ENCODE measurements at regions not wholly inside any gene's neighbourhood (a gene's known extent, or its start where the extent isn't known, plus 50 kb on each side); places are given as distances from the start of the nearest gene placed in this dataset.

DNA sequence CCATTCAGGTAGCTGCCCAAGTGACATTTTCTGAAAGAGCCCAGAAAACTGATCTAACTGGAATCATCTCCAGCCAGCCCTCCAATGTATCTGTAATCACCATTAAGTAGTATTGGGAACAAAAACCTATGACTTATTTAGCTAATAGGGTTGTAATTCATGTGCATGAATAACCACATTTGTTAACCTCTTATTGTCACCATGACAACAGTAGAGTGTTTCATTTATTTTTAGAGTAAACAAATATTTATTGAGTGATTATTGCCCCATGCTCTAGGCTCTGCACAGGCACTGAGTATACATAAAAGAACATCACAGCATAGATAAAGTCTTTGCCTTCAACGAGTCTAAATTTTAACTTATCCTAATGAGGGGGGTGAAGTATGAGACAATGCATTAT is 265.4 kb upstream of the UBE2E3 start:
- H3K9me3 ChIP-seq (ENCODE audit: control insufficient read depth, insufficient read depth, low read length), result no peaks in the 10 kb centered on the region
- no peaks in the 10 kb centered on the region for H3K27me3 ChIP-seq (ENCODE audit: control insufficient read depth, insufficient read depth, low read length)
- H3K36me3 ChIP-seq (ENCODE audit: control insufficient read depth, insufficient read depth, low read length), result no peaks in the 10 kb centered on the region
- no peaks in the 10 kb centered on the region for H3K4me1 ChIP-seq (ENCODE audit: control insufficient read depth, insufficient read depth, low read length)
- H3K4me3 ChIP-seq (ENCODE audit: low read depth, low read length), result no peak overlapping the region
- no peak overlapping the region for H3K27ac ChIP-seq (ENCODE audit: low read depth, low read length)
- no peak overlapping the region for H3K9ac ChIP-seq (ENCODE audit: low read depth, low read length)

DNA sequence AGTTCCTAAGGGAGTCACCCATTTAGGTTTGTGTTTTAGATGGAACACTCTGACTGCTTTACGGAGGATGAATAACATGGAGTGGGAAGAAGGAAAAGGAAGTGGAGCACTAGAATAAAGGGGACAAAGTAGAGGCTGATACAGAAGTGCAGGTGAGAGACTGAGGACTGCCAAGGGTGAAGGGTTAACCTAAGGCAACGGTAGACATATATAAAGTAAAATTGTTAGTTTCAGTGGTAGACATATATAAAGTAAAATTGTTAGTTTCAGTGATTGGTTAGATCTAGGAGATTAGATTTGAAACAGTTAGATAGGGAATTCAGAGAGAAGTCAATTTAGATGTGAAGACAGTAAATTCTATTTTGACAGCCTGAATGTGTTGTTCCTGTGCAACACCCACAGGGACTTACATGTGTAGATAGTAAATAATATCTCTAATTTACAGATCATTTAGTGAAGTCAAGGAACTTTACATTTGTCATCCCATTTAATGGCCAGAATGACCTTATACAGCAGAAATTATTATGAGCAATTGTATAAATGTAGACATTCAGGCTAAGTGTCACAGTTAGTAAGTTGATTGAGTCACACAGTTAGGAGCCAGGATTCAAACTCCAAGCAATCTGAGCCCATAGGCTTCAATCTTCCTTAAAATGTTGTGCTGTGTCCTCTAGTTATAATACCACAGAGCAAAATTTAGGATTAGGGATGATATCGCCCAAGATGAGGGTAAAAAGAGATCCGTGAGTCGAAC is 270.8 kb upstream of the UBE2E3 start:
- H3K27ac ChIP-seq (ENCODE audit: low read depth, low read length), result no peak overlapping the region
- H3K9ac ChIP-seq (ENCODE audit: low read depth, low read length), result no peak overlapping the region
- no peaks in the 10 kb centered on the region for H3K36me3 ChIP-seq (ENCODE audit: control insufficient read depth, insufficient read depth, low read length)
- H3K9me3 ChIP-seq (ENCODE audit: control insufficient read depth, insufficient read depth, low read length), result no peaks in the 10 kb centered on the region
- H3K4me3 ChIP-seq (ENCODE audit: low read depth, low read length), result no peak overlapping the region
- no peaks in the 10 kb centered on the region for H3K27me3 ChIP-seq (ENCODE audit: control insufficient read depth, insufficient read depth, low read length)
- 0 out of 2 replicates have a peak, but pooled peaks cover 8% of the 10 kb centered on the region for H3K4me1 ChIP-seq (ENCODE audit: control insufficient read depth, insufficient read depth, low read length)

DNA sequence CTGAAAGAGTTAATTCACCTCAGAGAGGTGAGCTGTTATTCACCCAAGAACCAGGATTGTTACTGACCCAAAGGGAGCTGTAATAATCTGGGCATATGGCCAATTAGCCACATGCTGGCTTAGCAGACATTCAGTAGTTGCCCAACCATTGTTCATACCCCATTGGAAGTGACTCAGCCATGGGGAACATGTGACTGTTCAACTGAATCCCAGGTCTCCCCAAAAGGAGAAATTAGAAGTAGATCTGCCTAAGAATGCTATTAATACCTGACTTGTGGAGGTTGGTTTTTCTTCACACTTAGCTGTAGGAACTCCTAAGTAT is 272.6 kb upstream of the UBE2E3 start:
- H3K9ac ChIP-seq (ENCODE audit: low read depth, low read length), result no peak overlapping the region
- no peaks in the 10 kb centered on the region for H3K36me3 ChIP-seq (ENCODE audit: control insufficient read depth, insufficient read depth, low read length)
- H3K27ac ChIP-seq (ENCODE audit: low read depth, low read length), result no peak overlapping the region
- no peak overlapping the region for H3K4me3 ChIP-seq (ENCODE audit: low read depth, low read length)
- H3K4me1 ChIP-seq (ENCODE audit: control insufficient read depth, insufficient read depth, low read length), result 0 out of 2 replicates have a peak, but pooled peaks cover 8% of the 10 kb centered on the region
- H3K27me3 ChIP-seq (ENCODE audit: control insufficient read depth, insufficient read depth, low read length), result no peaks in the 10 kb centered on the region
- no peaks in the 10 kb centered on the region for H3K9me3 ChIP-seq (ENCODE audit: control insufficient read depth, insufficient read depth, low read length)

DNA sequence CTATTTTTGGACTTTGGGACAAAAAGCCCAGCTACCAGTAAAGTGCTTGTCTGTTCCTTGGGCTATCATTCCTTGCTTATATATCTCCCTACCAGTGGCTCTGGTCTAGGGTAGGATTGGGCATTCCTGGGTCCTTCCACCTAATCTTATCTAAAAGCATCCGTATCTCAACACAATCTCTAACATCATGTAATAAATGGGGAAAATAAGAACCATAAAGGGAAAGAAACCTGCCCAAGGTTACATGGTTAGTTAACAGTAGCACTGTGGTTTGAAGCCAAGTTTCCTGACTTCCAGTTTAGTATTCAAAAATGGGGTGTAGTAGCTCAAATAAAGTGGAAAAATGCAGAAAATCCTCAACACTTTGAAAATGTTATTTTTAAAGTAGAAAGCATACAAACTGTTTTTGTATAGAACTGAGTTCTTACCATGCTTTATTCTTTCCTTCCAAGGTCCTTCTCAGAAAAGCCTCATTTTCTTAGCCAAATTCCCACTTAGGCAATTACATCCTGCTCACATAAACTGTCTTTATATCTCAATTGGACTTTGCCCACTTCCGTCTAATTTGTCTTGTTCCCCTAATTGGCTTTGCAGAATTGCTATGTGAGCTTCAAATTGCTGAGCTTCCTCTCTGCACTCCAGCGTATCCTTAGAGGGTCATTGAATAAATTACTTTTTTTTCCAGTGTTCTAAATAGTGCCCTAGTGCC is 273.1 kb upstream of the UBE2E3 start:
- Histone ChIP-seq H3K9me3 (ENCODE audit: control insufficient read depth, insufficient read depth, low read length) (no peaks in the 10 kb centered on the region), H3K27me3 (ENCODE audit: control insufficient read depth, insufficient read depth, low read length) (no peaks in the 10 kb centered on the region), H3K36me3 (ENCODE audit: control insufficient read depth, insufficient read depth, low read length) (no peaks in the 10 kb centered on the region), H3K4me1 (ENCODE audit: control insufficient read depth, insufficient read depth, low read length) (0 out of 2 replicates have a peak, but pooled peaks cover 8% of the 10 kb centered on the region), H3K27ac (ENCODE audit: low read depth, low read length) (no peak overlapping the region), H3K9ac (ENCODE audit: low read depth, low read length) (no peak overlapping the region), H3K4me3 (ENCODE audit: low read depth, low read length) (no peak overlapping the region)

DNA sequence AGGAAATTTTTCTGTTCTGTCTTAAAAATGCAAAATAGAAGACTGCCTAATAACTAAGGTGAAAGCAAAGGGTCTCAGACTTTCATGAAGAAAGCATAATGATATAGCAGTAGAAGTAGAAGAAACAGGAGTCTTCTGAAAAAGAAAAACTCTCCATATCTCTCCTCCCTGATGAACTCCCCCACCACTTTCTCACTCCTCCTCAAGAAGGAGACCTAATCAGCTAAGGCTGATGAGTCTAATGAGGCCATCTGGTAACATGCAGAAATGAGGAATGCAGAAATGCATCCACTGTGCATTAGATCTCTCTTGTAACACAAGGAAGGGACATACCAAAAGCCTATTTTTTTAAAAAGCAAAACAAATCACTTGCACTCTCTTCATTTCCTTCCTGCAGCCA is 273.7 kb upstream of the UBE2E3 start:
- 0 out of 2 replicates have a peak, but pooled peaks cover 8% of the 10 kb centered on the region for H3K4me1 ChIP-seq (ENCODE audit: control insufficient read depth, insufficient read depth, low read length)
- no peaks in the 10 kb centered on the region for H3K27me3 ChIP-seq (ENCODE audit: control insufficient read depth, insufficient read depth, low read length)
- no peaks in the 10 kb centered on the region for H3K9me3 ChIP-seq (ENCODE audit: control insufficient read depth, insufficient read depth, low read length)
- no peak overlapping the region for H3K9ac ChIP-seq (ENCODE audit: low read depth, low read length)
- no peak overlapping the region for H3K4me3 ChIP-seq (ENCODE audit: low read depth, low read length)
- no peak overlapping the region for H3K27ac ChIP-seq (ENCODE audit: low read depth, low read length)
- no peaks in the 10 kb centered on the region for H3K36me3 ChIP-seq (ENCODE audit: control insufficient read depth, insufficient read depth, low read length)

DNA sequence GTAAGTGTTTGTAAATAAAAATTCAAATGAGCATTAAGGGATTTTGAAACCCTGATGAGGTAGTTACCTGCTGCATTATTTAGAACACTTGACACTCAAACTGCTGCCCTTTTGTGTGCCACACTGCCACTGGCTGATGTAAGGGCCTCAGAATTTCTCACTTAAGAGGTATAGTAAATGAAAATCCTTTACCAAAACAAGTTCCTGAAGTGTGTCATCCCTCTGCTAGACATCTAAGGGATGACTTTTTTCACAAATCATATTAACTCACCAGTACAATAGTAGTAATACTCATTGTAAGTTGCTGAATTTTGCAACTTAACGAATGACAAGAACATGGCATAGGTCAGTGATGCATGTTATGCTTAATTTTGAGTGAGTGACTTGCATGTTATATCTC is 274.9 kb upstream of the UBE2E3 start:
- Histone ChIP-seq H3K27ac (ENCODE audit: low read depth, low read length) (no peak overlapping the region), H3K36me3 (ENCODE audit: control insufficient read depth, insufficient read depth, low read length) (no peaks in the 10 kb centered on the region), H3K4me3 (ENCODE audit: low read depth, low read length) (no peak overlapping the region), H3K27me3 (ENCODE audit: control insufficient read depth, insufficient read depth, low read length) (no peaks in the 10 kb centered on the region), H3K4me1 (ENCODE audit: control insufficient read depth, insufficient read depth, low read length) (0 out of 2 replicates have a peak, but pooled peaks cover 8% of the 10 kb centered on the region), H3K9me3 (ENCODE audit: control insufficient read depth, insufficient read depth, low read length) (no peaks in the 10 kb centered on the region), H3K9ac (ENCODE audit: low read depth, low read length) (no peak overlapping the region)

DNA sequence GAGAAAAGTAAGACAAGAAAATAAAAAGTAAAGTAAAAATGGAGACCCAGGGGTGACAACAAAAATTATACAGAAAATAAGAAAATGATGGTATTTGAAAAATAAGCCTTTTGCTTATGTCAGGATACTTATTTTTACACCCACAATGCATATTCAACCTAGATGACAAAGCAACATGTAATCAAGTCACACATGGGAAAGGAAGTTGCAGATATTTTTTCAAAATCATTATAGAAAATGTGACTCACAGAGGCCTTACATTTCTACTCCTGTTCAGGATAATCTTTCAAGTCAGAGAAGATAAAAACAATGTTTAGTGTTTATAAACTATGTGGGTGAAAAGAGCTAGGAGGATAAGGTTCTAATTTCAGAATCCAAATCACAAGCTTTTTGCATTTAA is 275.3 kb upstream of the UBE2E3 start:
- Histone ChIP-seq H3K36me3 (ENCODE audit: control insufficient read depth, insufficient read depth, low read length) (no peaks in the 10 kb centered on the region), H3K4me1 (ENCODE audit: control insufficient read depth, insufficient read depth, low read length) (0 out of 2 replicates have a peak, but pooled peaks cover 8% of the 10 kb centered on the region), H3K9me3 (ENCODE audit: control insufficient read depth, insufficient read depth, low read length) (no peaks in the 10 kb centered on the region), H3K27me3 (ENCODE audit: control insufficient read depth, insufficient read depth, low read length) (no peaks in the 10 kb centered on the region), H3K9ac (ENCODE audit: low read depth, low read length) (no peak overlapping the region), H3K4me3 (ENCODE audit: low read depth, low read length) (no peak overlapping the region), H3K27ac (ENCODE audit: low read depth, low read length) (no peak overlapping the region)

DNA sequence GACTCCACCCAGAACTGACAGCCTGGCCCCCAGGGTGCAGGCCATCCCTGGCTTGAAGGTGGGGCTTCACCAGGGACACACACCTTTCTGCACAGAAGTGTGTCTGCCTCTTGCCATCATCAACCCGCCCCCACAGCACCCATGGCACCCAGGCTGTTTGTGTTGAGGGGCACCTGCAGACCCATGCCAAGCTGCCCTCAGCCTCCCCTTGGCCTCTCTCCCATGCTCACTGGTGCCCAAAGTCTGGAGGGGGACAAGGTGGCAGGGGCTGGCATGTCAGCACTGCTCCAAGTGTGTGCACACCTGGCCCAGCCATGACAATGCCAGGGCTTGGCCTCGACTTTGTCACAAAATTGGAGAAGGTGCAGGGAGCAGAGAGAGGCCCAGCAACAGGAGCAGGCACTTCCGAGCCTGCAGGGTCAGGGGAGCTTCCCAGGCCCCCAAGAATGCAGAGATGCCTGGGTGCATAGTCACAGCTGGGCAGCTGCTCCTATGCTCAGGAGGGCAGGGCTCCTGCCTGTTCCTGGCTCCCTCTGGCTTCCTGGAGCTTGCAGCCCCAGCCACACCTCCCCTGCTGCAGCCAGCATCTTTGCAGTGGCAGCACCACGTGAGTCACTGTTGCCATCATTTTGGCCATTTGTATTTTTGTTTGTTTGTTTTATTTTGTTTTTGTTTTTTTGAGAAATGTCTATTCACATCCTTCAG is 280.6 kb upstream of the UBE2E3 start:
- Histone ChIP-seq H3K4me3 (ENCODE audit: low read depth, low read length) (no peak overlapping the region), H3K27me3 (ENCODE audit: control insufficient read depth, insufficient read depth, low read length) (no peaks in the 10 kb centered on the region), H3K4me1 (ENCODE audit: control insufficient read depth, insufficient read depth, low read length) (no peaks in the 10 kb centered on the region), H3K9ac (ENCODE audit: low read depth, low read length) (no peak overlapping the region), H3K36me3 (ENCODE audit: control insufficient read depth, insufficient read depth, low read length) (no peaks in the 10 kb centered on the region), H3K27ac (ENCODE audit: low read depth, low read length) (no peak overlapping the region), H3K9me3 (ENCODE audit: control insufficient read depth, insufficient read depth, low read length) (no peaks in the 10 kb centered on the region)

DNA sequence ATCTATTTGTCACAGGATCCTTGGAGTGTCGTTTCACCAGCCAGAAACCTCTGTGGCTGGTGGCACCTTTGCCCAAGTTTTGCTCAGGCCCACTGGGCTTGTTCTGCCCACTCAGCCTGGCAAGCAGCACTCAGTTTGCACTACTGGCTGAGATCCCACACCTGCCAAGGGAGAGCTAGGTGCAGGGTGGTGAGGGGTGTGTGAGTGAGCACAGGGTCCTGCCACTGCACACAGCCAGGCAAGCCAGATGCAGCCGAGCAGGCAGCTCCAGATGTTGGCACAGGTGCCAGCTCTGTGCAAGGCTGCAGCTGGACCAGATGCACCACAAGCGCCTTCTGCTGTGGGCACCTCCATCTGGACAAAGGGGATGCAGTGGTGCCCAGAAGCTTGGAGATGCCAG is 281.7 kb upstream of the UBE2E3 start:
- H3K4me1 ChIP-seq (ENCODE audit: control insufficient read depth, insufficient read depth, low read length), result no peaks in the 10 kb centered on the region
- H3K9me3 ChIP-seq (ENCODE audit: control insufficient read depth, insufficient read depth, low read length), result no peaks in the 10 kb centered on the region
- H3K4me3 ChIP-seq (ENCODE audit: low read depth, low read length), result no peak overlapping the region
- H3K27me3 ChIP-seq (ENCODE audit: control insufficient read depth, insufficient read depth, low read length), result no peaks in the 10 kb centered on the region
- H3K27ac ChIP-seq (ENCODE audit: low read depth, low read length), result no peak overlapping the region
- no peak overlapping the region for H3K9ac ChIP-seq (ENCODE audit: low read depth, low read length)
- no peaks in the 10 kb centered on the region for H3K36me3 ChIP-seq (ENCODE audit: control insufficient read depth, insufficient read depth, low read length)

DNA sequence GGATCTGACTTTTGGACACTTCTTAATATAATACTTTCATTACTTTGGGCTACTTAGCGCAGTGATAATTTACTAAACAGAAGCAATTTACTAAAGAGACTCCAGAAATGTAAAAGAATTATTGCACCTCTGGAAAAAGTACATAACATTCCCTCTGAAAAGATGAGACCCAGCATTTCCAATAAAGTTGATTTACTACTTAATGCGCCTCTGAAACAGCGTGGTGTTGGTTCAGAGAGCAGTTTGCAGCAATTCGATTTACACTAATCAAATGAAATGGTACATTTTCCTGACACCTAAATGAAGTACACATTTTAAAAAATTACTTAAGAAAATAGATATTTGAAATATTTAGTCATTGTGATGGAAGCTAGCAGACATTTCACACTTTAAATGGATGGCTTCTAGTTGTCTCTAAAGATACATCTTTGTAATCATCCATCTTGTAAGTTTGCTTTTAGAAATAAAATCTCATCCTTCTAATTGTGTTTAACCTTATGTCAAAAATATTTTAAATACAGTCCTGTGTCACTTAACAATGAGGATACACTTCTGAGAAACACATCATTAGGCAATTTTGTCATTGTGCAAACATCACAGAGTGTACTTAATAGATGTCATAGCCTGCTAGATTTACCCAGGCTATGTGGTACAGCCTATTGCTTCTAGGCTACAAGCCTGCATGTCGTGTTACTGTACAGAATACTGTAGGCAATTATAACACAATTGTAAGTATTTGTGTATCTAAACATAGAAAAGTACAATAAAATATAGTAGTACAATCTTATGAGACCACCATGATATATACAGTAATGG is 284.6 kb upstream of the UBE2E3 start:
- Histone ChIP-seq H3K36me3 (ENCODE audit: control insufficient read depth, insufficient read depth, low read length) (no peaks in the 10 kb centered on the region), H3K9ac (ENCODE audit: low read depth, low read length) (no peak overlapping the region), H3K4me1 (ENCODE audit: control insufficient read depth, insufficient read depth, low read length) (no peaks in the 10 kb centered on the region), H3K9me3 (ENCODE audit: control insufficient read depth, insufficient read depth, low read length) (no peaks in the 10 kb centered on the region), H3K4me3 (ENCODE audit: low read depth, low read length) (no peak overlapping the region), H3K27ac (ENCODE audit: low read depth, low read length) (no peak overlapping the region), H3K27me3 (ENCODE audit: control insufficient read depth, insufficient read depth, low read length) (no peaks in the 10 kb centered on the region)

Data from HUES48 (cell line).